Suppressor macrophage treated with lipopolysaccharide for 1 hour (primary cell): ENCODE measurements at regions not wholly inside any gene's neighbourhood (a gene's known extent, or its start where the extent isn't known, plus 50 kb on each side); places are given as distances from the start of the nearest gene placed in this dataset.
"Not testable (repeated sequence)": the region's sequence is repeated elsewhere in the genome, so short reads cannot be mapped to it uniquely, and the experiment has no call there.

Source experiments
- DNase-seq, 3 donors: peaks; one replicate each; pipeline ENCODE4 v3.0.0-alpha.2; 2020 to 2022

DNA sequence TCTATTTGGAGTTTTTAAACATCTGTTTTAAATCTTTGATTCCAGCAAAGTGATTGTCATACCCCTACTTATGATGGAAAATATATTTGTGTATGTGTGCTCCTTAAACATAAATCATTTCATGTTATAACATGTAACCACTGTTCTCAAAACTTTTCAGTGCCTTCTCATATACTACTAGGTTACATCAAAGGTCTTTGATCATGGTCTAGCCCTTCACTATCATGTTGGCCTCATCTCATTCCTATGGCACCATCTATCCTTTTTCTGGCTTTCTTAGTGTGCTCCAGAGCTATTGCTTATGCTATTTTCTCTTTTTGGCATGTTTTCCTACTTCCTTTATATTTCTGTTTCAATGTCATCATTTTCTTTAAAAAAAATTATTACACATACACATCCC, 367.9 kb upstream of the SLC39A10 start:
- DNase-seq: no peak

DNA sequence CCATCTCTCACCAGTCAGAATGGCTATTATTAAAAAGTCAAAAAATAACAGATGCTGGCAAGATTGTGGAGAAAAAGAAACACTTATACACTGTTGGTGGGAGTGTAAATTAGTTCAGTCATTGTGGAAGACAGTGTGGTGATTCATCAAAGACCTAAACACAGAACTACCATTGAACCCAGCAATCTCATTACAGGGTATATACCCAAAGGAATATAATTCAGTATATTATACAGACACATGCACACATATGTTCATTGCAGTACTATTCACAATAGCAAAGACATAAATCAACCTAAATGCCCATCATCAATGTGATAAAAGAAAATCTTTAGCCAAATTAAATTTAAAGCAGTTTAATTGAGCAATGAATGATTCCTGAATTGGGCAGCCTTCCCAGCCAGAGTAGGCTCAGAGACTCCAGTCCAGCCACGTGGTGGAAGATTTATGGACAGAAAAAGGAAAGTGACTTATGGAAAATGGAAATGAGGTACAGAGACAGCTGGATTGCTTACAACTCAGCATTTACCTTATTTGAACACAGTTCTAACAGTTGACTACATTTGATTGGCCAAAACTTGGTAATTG, 377.1 kb upstream of the SLC39A10 start:
- DNase-seq: no peak

DNA sequence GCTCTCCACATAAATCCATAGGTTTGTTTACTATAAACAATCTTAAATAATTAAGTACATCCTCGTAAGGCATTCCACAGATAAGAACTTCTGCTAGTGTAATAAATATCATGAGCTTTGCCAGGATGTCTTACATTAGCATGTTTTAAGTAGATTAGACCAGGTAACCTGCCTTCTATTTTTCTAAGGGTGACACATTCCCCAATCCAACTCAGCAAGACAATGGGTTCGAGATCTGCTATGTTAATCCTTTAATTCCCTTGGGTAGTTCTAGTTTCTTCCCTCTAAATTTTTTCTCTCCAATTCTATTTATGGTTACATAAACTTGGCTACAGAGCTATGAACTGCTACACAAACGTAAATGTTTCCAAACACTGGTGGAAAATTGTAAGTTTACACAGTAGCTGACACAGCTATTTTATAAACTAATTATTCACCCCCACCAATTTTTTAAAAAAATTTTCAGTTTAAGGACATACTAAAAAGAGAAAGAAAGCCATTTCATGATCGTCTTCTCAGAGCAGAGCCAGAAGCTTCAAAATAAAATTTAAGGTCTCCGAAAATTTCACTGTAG, 386.5 kb upstream of the SLC39A10 start:
- DNase-seq: no peak

DNA sequence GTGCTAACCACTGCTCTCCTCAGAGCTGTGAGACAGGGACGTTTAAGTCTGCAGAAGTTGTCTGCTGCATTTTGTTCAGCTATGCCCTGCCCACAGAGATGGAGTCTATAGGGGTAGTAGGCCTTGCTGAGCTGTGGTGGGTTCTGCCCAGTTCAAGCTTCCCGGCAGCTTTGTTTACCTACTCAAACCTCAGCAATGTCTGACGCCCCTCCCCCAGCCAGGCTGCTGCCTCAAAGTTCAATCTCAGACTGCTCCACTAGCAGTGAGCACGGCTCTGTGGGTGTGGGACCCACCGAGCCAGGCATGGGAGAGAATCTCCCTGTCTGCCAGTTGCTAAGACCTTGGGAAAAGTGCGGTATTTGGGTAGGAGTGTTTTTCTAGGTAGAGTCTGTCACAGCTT, 387.8 kb upstream of the SLC39A10 start:
- DNase-seq: no peak

DNA sequence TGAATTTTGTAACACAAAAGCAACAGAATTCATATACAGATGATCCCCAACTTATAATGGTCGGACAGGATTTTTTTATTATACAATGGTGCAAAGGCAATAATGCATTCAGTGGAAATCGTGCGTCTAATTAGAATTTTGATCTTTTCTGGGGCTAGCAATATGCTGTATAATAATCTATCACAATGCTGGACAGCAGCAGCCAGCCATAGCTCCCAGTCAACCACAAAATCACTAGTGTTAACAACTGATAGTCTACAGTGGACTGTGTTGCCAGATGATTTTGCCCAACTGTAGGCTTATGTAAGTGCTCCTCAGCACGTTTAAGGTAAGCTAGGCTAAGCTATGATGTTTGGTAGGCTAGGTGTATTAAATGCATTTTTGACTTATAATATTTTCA, 399.0 kb upstream of the SLC39A10 start:
- DNase-seq: no peak

DNA sequence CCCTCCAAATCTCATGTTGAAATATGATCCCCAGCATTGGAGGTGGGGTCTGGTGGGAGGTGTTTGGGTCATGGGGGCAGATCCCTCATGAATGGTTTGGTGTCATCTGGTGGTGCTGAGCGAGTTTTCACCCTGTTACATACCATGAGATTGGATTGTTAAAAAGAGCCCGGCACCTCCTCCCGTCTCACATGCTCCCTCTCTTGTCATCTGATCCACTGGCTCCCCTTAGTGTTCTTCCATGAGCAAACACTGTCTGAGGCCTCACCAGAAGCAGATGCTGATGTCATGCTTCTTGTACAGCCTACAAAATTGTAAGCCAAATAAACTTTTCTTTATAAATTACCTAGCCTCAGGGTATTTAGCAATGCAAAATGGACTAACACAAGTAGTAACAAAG, 405.0 kb upstream of the SLC39A10 start:
- DNase-seq: no peak

DNA sequence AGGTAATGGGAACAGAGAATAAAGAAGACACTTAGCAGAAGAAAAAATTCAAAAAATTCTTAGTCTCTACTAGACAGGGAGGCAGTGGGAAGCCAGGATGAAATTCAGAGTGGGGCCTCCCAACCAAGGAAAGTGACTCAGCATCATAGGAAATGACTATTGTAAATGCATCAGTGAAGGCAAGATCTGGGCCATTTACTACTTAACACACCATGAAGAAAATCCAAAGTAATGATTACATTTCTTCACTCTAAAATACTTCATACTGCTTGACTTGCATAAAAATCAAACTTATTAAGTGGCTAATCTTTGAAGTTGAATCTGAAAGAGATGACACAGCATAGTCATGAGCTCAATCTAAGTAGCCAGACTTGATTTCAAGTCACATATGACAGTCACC, 405.8 kb upstream of the SLC39A10 start:
- DNase-seq: no peak

DNA sequence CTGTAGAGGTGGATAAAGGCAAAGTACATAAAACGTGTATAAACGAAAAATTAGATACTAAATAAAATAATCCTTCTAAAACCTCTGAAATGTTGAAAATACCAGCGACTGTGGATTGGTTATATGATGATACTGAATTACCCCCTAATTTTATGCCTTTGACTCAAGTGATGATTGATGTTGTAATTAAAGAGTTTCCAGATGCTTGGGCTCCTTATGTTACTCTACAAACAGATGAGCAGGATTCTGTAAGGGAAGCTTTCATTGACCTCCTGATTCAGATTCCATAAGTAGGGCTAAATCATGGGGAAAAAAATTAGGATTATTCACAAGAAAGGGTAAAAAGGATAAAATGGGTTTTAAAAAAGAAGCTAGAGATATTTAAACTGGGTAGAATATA, 418.2 kb upstream of the SLC39A10 start:
- DNase-seq: no peak

DNA sequence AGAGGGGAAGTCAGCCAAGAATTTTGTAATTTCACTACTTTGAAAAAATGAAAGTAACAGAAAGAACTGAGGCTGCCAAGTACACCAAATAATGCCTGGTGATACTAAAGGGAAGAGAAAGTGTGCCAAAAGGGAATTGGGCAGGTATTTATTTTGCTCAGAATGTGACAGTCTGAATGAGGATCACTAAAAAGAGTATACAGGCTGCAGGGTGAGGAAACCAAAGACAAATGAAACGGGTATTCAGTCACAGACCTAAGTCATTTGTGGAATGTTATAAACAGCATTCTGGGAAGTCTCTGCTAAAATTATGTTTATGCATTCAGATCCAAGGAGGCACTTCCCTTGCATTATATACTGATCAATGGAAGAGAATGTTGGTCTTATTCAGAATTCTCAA, 418.6 kb upstream of the SLC39A10 start:
- DNase-seq: no peak

DNA sequence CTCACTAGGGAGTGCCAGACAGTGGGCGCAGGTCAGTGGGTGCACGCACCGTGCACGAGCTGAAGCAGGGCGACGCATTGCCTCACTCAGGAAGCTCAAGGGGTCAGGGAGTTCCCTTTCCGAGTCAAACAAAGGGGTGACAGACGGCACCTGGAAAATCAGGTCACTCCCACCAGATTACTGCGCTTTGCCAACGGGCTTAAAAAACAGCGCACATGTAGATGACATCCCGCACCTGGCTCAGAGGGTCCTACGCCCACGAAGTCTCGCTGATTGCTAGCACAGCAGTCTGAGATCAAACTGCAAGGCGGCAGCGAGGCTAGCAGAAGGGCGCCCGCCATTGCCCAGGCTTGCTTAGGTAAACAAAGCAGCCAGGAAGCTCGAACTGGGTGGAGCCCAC, 428.5 kb upstream of the SLC39A10 start:
- not testable (repeated sequence) for DNase-seq

DNA sequence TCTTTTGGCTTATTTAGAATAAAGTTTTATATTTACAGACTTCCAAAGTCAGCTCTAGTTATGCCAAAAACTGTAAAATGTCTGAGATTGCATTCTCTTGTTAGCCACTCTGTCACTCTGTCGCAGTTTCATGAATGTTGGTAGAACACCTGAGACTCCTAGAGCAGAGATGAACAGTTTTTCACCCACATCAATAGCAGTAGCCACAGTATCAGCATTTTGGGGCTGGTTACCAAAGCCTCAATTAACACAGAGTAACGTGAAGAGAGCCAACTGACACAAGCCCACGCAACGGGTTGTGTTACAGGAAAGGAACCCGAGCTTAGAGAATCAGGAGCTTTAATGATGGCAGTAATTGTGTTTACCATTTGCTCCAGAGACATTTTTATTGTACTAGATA, 443.0 kb upstream of the SLC39A10 start:
- DNase-seq: no peak

DNA sequence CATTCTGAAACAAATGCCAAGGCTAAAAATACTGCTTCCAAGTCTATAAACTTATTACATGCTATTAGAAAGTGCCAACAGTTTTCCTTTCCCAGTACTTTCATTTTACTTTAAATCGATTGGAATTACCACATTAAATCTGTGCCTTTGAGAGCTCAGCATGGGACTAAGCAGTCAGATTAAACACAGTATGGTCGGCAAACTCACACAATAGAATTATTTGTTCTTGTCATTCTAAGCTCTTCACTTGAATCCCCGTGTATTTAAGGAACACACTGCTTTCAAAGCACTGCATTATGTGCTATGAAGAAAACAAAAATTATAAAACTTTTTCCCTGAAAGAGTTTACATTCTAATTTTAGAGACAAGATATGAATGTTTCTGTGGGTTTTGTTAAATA, 444.4 kb upstream of the SLC39A10 start:
- no peak for DNase-seq

DNA sequence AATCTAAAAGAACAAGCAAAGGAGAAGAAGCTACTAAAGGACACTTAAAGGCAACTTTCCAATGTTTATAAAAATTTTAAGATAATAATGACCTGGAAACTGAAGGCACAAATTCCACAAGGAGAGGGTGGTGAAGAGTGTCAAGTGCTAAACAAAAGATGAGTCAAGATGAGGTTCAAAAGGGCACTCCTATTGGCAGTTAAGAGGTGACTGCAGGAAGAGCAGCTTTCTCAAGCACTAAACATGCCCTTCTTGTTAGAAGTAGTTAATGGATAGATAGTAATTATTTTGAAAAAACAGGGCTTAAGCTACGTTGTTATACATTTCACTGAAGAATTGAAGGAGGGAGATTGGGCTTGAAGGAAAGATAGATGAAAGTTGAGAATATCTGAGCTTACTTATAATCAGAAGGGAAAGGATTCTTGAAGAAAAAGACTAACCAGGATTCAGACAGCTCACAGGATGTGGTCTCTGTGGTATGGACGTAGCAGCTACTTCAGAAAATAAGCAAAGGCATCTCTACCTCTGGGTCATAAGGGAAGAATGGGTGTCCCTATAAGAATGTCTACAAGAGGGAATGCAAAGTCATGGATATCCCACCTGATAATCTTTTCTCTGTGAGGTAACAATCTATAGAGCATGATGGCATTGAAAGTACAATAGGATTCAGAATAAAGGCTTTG, 454.7 kb upstream of the SLC39A10 start:
- no peak for DNase-seq

DNA sequence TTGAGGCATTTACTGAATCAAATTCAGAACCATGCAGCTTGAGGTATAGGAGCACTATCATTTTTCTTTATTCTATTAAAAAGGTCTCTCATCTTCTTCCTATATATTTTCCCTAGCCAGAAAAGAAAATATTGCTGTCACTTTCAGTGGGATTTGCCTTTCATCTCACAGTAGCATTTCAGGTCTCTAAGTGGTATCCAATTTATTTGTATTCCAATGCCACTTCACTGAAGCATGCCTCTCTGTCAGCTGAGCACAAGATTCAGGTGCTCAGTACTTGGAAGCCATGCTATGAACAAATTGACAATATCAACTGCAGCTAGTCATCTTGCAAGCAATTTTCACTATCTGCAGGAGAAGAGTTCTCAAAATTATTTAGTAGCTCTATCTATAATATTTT, 457.2 kb upstream of the SLC39A10 start:
- DNase-seq: no peak

DNA sequence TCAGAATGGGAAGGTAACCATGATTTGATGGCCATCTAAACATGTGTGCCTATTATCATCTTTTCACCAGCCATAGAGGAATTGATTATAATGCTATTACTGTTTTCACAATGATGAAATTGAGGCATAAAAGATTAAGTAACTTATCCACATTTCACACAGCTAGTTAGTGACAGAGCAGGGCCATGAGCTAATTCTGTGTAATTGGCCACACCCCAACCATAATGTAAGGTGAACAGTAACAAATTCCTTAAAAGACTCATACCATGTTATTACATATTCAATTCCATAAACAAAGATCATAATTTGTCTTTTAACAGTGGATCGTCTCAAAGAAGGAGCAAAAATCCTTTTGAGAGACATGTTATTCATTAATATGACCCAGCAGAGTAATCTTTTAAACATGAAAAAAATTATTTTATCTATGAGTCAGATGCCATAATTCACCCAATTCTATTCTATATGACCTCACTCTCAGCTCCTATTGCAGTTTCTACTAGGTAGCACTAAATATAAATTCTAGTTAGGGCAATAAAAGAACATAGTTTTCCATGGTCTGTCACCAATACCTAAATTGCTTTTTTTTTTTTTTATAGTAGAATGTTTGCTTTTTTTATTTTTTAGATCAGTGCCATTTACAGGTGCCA, 475.8 kb upstream of the SLC39A10 start:
- DNase-seq: no peak

DNA sequence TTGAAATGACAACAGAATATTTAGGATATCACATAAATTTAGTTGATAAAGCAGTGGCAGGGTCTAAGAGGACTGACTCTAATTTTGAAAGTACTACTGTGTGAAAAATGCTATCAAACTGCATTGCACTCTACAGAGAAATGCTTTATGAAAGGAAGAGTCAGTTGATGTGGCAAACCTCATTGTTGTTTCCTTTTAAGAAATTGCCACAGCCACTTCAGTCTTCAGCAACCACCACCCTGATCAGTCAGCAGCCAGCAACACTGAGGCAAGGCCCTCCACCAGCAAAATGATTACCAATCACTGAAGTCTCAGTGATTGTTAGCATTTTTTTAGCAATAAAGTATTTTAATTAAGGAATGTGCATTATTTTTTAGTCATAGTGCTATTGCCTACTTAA, 488.7 kb upstream of the SLC39A10 start:
- DNase-seq: no peak

DNA sequence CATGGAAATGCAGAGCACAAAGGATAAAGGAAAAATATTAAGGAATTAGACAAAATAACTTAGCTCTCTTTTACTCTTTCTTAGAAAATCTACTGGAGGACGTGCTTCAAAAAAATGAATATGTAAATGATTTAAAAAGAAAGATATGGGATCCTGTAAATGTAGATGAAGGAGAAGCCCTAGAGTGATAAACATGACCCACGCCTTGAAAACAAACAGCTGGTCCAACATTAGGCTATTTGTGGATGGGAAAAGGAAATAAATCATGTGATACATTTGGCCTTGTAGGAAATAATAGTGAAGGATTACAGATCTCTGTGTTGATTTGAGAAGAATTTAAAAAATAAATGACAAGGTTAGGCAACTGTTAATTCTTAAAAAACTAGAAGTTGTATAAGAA, 492.1 kb upstream of the SLC39A10 start:
- DNase-seq: no peak

DNA sequence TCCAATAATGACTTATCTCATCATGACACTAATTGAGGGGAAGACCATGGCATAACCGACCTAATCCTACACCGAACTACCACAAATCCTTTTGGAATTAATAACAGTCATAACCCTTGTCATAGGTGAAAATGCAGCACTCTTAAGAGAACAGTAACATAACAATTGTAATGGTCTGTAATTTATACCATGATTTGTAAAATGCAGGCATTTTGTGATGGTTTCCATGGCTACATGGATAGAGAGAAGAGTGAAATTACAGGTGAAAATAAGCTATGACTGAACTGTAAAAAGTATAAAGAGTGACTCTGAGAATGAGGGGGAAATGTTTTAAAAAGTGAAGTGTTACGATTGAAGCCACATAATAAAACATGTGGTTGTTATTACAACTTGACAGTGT, 494.1 kb upstream of the SLC39A10 start:
- DNase-seq: no peak

DNA sequence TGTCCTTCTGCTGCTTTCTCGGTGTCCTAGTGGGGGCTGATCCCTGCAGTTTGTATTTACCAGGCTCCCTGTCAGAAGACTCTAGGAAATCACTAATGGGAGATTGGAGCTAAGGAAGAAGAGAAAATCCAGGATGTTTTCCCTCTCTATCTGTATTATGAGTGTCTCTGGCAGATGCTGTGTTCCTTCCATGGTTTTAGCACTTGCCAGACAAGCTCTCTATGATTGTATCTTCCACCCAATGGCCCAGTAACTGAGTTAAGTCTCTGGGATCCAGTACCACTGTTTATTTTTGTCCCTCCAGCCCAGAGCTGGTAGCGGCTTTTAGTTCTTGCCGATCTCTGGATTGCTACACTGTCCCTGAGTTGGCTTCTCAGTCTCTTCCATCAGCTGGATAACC, 494.8 kb upstream of the SLC39A10 start:
- DNase-seq: no peak

DNA sequence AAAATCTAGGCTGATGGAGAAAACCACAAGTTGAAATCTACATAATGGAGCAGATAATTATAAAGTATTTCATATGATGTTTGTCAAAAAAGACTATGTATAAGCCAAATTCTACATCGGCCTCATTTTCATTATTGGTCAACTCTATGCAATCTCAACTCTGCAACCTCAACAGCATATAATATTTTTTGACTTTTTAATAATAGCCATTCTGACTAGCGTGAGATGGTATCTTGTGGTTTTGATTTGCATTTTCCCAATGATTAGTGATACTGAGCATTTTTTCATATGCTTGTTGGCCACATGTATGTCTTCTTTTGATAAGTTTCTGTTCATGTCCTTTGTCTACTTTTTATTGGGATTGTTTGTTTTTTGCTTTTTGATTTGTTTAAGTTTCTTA, 496.1 kb upstream of the SLC39A10 start:
- no peak for DNase-seq

DNA sequence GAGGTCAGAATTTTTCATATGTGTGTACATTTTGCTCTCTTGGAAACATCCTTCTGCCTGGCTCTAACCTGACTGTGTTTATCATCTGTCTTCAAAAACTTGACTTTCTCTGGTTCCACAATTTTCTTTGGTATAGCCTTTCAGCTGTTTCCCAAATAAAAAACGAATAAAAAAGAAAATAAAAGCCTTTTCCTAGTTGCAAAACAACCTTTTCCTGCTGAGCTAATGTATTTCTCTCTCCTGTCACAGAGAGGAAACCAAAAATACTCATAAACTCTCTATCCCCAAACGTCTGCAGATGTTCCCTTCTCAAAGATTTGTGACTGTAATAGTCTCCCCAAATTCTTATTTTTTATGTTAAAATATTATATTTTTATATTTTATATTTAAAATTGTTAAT, 505.3 kb upstream of the SLC39A10 start:
- no peak for DNase-seq

DNA sequence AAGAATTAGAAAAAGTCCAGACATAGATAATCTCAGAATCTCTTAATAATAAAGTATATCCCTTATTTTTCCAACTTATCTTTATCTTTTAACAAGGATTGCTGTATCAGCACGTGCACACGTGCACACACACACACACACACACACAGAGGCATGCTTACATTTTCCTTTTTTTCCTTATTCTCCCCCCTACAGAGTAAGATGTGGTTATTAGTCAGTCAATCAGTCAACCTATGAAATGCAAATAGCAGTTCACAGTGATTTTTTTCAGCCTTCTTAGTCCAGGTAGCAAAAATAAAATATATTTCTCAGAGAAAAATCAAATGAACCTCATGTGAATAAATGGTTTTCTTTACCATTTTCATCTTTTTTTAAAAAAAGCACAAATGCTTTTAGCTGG, 506.2 kb upstream of the SLC39A10 start:
- no peak for DNase-seq

DNA sequence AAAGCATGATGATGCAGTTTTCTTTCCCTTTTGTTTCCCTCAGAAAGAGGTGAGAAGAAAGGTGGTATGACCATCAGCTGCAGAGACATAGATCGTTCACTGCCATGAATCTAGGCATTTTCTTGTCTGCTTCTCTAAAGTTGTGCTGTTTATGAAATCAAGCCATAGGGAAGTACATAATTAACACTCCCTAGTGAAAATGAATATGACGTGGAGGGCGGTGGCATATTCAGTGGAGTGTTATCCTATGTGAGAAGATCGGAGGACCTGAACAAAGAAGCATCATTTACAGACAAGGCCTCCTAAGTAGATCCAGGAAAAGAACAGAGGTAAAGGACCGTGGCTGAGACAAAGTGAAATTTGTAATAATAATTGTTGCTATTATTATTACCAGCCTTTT, 509.0 kb upstream of the SLC39A10 start:
- no peak for DNase-seq

DNA sequence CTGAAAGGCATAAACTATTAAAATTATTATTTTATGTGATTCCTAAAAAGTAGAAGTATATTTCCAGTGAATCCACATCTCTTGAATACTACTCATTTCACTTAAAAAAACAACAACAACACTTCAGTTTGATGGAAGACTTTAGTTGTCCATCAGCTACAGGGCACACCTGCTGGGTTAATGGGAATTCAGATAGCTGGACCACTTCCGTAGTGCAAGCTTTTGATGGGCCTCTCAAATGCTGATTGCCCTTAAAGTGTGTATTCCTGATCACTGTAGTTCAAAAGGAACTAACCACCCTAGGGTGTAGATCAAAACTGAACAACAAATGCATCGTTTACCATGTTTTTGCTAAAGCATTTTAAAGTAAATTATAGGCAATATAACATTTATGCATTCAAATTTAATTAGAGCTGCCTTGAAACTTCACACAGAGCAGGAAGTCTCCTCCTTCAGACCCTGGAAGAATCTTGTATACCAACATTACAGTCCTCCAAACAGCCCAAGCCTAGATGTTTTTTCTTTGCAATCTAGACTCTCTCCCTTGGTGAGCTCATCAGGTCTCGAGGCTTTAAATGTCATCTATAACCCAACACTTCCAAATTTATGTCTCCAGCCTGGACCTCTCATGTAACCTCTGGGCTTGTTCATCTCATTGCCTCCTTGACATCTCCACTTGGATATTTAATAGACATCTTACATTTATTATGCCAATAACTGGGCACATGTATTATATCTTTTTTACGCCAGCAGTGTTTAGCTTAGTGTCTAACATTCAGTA, 510.1 kb upstream of the SLC39A10 start:
- DNase-seq: no peak
